ENCODE measurements at regions not wholly inside any gene's neighbourhood (a gene's known extent, or its start where the extent isn't known, plus 50 kb on each side); places are given as distances from the start of the nearest gene placed in this dataset.

- TF ChIP-seq CTCF (IDR thresholded peaks at IDR 0.05): no peak
- no peak overlapping the region for H3K4me3 ChIP-seq (ENCODE audit: low read depth, low read length)
- H3K36me3 ChIP-seq (ENCODE audit: control insufficient read depth, insufficient read depth, low read length): no peaks in the 10 kb centered on the region
- H3K9ac ChIP-seq: no peak overlapping the region
- no peaks in the 10 kb centered on the region for H3K79me2 ChIP-seq
- H3K9me3 ChIP-seq (ENCODE audit: control insufficient read depth, low read length): no peaks in the 10 kb centered on the region
- no peak overlapping the region for H3K27ac ChIP-seq
- no peak overlapping the region for H3K4me2 ChIP-seq (ENCODE audit: low read length)
- no peaks in the 10 kb centered on the region for H3K27me3 ChIP-seq (ENCODE audit: control insufficient read depth, insufficient read depth, low read length)
- H3K4me1 ChIP-seq: no peaks in the 10 kb centered on the region
- H2AFZ ChIP-seq: no peak overlapping the region
Observed at GRCh38 chr13:80718970-80719369, 378.0 kb upstream of the SPRY2 start.

- Histone ChIP-seq H3K27ac (no peak overlapping the region), H3K27me3 (ENCODE audit: control insufficient read depth, insufficient read depth, low read length) (no peaks in the 10 kb centered on the region), H3K9ac (no peak overlapping the region), H3K4me1 (no peaks in the 10 kb centered on the region), H3K4me3 (ENCODE audit: low read depth, low read length) (no peak overlapping the region), H3K9me3 (ENCODE audit: control insufficient read depth, low read length) (no peaks in the 10 kb centered on the region), H3K36me3 (ENCODE audit: control insufficient read depth, insufficient read depth, low read length) (no peaks in the 10 kb centered on the region), H3K4me2 (ENCODE audit: low read length) (no peak overlapping the region), H3K79me2 (no peaks in the 10 kb centered on the region), H2AFZ (no peak overlapping the region)
- no peak for TF ChIP-seq CTCF (IDR thresholded peaks at IDR 0.05)
Observed at GRCh38 chr13:80717776-80718175, 376.9 kb upstream of the SPRY2 start.

- no peaks in the 10 kb centered on the region for H3K36me3 ChIP-seq (ENCODE audit: control insufficient read depth, insufficient read depth, low read length)
- TF ChIP-seq CTCF (IDR thresholded peaks at IDR 0.05): no peak
- H3K79me2 ChIP-seq: no peaks in the 10 kb centered on the region
- no peaks in the 10 kb centered on the region for H3K9me3 ChIP-seq (ENCODE audit: control insufficient read depth, low read length)
- no peak overlapping the region for H3K4me3 ChIP-seq (ENCODE audit: low read depth, low read length)
- H3K9ac ChIP-seq: no peak overlapping the region
- H3K4me2 ChIP-seq (ENCODE audit: low read length): no peak overlapping the region
- H3K27me3 ChIP-seq (ENCODE audit: control insufficient read depth, insufficient read depth, low read length): no peaks in the 10 kb centered on the region
- H3K4me1 ChIP-seq: no peaks in the 10 kb centered on the region
- H2AFZ ChIP-seq: no peak overlapping the region
- no peak overlapping the region for H3K27ac ChIP-seq
Observed at GRCh38 chr13:80716610-80717081, 375.7 kb upstream of the SPRY2 start.

- Histone ChIP-seq H2AFZ (no peak overlapping the region), H3K9ac (no peak overlapping the region), H3K36me3 (ENCODE audit: control insufficient read depth, insufficient read depth, low read length) (no peaks in the 10 kb centered on the region), H3K4me1 (no peaks in the 10 kb centered on the region), H3K27me3 (ENCODE audit: control insufficient read depth, insufficient read depth, low read length) (no peaks in the 10 kb centered on the region), H3K79me2 (no peaks in the 10 kb centered on the region), H3K9me3 (ENCODE audit: control insufficient read depth, low read length) (no peaks in the 10 kb centered on the region), H3K27ac (no peak overlapping the region), H3K4me3 (ENCODE audit: low read depth, low read length) (no peak overlapping the region), H3K4me2 (ENCODE audit: low read length) (no peak overlapping the region)
- TF ChIP-seq CTCF (IDR thresholded peaks at IDR 0.05): no peak
Observed at GRCh38 chr13:80712026-80712425, 371.1 kb upstream of the SPRY2 start.

- no peak overlapping the region for H3K4me3 ChIP-seq (ENCODE audit: low read depth, low read length)
- no peak overlapping the region for H2AFZ ChIP-seq
- H3K4me2 ChIP-seq (ENCODE audit: low read length): no peak overlapping the region
- H3K36me3 ChIP-seq (ENCODE audit: control insufficient read depth, insufficient read depth, low read length): no peaks in the 10 kb centered on the region
- no peaks in the 10 kb centered on the region for H3K27me3 ChIP-seq (ENCODE audit: control insufficient read depth, insufficient read depth, low read length)
- no peak for TF ChIP-seq CTCF (IDR thresholded peaks at IDR 0.05)
- H3K27ac ChIP-seq: no peak overlapping the region
- no peak overlapping the region for H3K9ac ChIP-seq
- no peaks in the 10 kb centered on the region for H3K9me3 ChIP-seq (ENCODE audit: control insufficient read depth, low read length)
- H3K79me2 ChIP-seq: no peaks in the 10 kb centered on the region
- H3K4me1 ChIP-seq: no peaks in the 10 kb centered on the region
Observed at GRCh38 chr13:80708791-80709190, 367.9 kb upstream of the SPRY2 start.
